CD4-positive, CD25-positive, alpha-beta regulatory T cell (primary cell): ENCODE measurements at regions not wholly inside any gene's neighbourhood (a gene's known extent, or its start where the extent isn't known, plus 50 kb on each side); places are given as distances from the start of the nearest gene placed in this dataset.
"Not testable (repeated sequence)": the region's sequence is repeated elsewhere in the genome, so short reads cannot be mapped to it uniquely, and the experiment has no call there.

Source experiments
- ATAC-seq, 2 donors: fragments of 150-1000 bp; cut with Tn5 transposase; one replicate each; pipeline ENCODE4 v1.10.0; 2021; ENCODE audit warnings: low read depth in 2 of 2, moderate number of reproducible peaks in 2 of 2, moderate library complexity in 1 of 2
- DNase-seq, 3 donors: peaks; one replicate each; pipeline versions ENCODE4 v3.0.0 to v3.0.0-alpha.2; 2012 to 2022; ENCODE audit warnings: mixed read lengths in 1 of 3
- H3K27ac ChIP-seq: one replicate; pipeline ENCODE4 v1.7.0; 2013; ENCODE audit warnings: mild to moderate bottlenecking, low read length; ENCODE audit not compliant: insufficient read depth, poor library complexity, severe bottlenecking
- H3K27me3 ChIP-seq: one replicate; pipeline ENCODE4 v1.7.0; 2013; ENCODE audit warnings: low read length; ENCODE audit not compliant: control insufficient read depth, insufficient read depth
- H3K36me3 ChIP-seq: one replicate; pipeline ENCODE4 v1.7.0; 2013; ENCODE audit warnings: mild to moderate bottlenecking, low read length, moderate library complexity; ENCODE audit not compliant: control insufficient read depth, insufficient read depth
- H3K4me1 ChIP-seq: 2 replicates; pipeline ENCODE4 v1.7.0; 2013; ENCODE audit warnings: mild to moderate bottlenecking, low read length; ENCODE audit not compliant: insufficient read depth, control insufficient read depth, poor library complexity, severe bottlenecking
- H3K4me3 ChIP-seq: one replicate; pipeline ENCODE4 v1.7.0; 2013; ENCODE audit warnings: low read depth, mild to moderate bottlenecking, low read length, moderate library complexity
- H3K9me3 ChIP-seq, 2 experiments: 1 replicate in 1 of 2; 2 replicates in 1 of 2; pipeline ENCODE4 v1.7.0; 2013; ENCODE audit warnings: low read length in 2 of 2, mild to moderate bottlenecking in 1 of 2, moderate library complexity in 1 of 2; ENCODE audit not compliant: control insufficient read depth in 2 of 2
- H3K27ac Mint-ChIP-seq, 3 donors: one replicate each; pipeline ENCODE4 v1.8.0; 2020 to 2022; ENCODE audit warnings: mild to moderate bottlenecking in 3 of 3, mixed read lengths in 3 of 3, moderate library complexity in 2 of 3
- H3K27me3 Mint-ChIP-seq: one replicate; pipeline ENCODE4 v1.8.0; 2022; ENCODE audit warnings: mild to moderate bottlenecking, mixed read lengths
- H3K36me3 Mint-ChIP-seq: one replicate; pipeline ENCODE4 v1.8.0; 2020; ENCODE audit warnings: mixed read lengths
- H3K4me1 Mint-ChIP-seq, 4 donors: one replicate each; pipeline ENCODE4 v1.8.0; 2020 to 2022; ENCODE audit warnings: mixed read lengths in 4 of 4, mild to moderate bottlenecking in 1 of 4
- H3K4me3 Mint-ChIP-seq, 4 donors: one replicate each; pipeline ENCODE4 v1.8.0; 2020 to 2022; ENCODE audit warnings: mild to moderate bottlenecking in 4 of 4, mixed read lengths in 4 of 4, moderate library complexity in 3 of 4
- H3K9me3 Mint-ChIP-seq, 7 donors: one replicate each; pipeline ENCODE4 v1.8.0; 2020 to 2022; ENCODE audit warnings: mixed read lengths in 7 of 7, mild to moderate bottlenecking in 3 of 7, moderate library complexity in 2 of 7

GRCh38 chr10:85100495-85100894, 772.1 kb downstream of the CCSER2 start:
- ATAC-seq (no peak), DNase-seq (no peak)
- Mint-ChIP-seq H3K27ac (no peak overlapping the region), H3K9me3 (peaks cover 0 to 3% (median 0%) of the 10 kb centered on the region in 7 donors), H3K36me3 (no peaks in the 10 kb centered on the region), H3K4me1 (no peaks in the 10 kb centered on the region), H3K4me3 (no peak overlapping the region), H3K27me3 (no peaks in the 10 kb centered on the region)
- Histone ChIP-seq H3K27me3 (no peaks in the 10 kb centered on the region), H3K36me3 (no peaks in the 10 kb centered on the region), H3K9me3 (no peaks in the 10 kb centered on the region), H3K27ac (no peak overlapping the region), H3K4me1 (no peaks in the 10 kb centered on the region), H3K4me3 (no peak overlapping the region)

- no peaks in the 10 kb centered on the region for H3K36me3 ChIP-seq
- ATAC-seq (no peak), DNase-seq (no peak)
- no peaks in the 10 kb centered on the region for H3K27me3 ChIP-seq
- no peaks in the 10 kb centered on the region for H3K4me1 ChIP-seq
- Mint-ChIP-seq H3K27me3 (no peaks in the 10 kb centered on the region), H3K36me3 (no peaks in the 10 kb centered on the region), H3K4me3 (no peak overlapping the region), H3K27ac (no peak overlapping the region), H3K9me3 (peaks cover 0 to 3% (median 0%) of the 10 kb centered on the region in 7 donors), H3K4me1 (no peaks in the 10 kb centered on the region)
- no peak overlapping the region for H3K4me3 ChIP-seq
- no peaks in the 10 kb centered on the region for H3K9me3 ChIP-seq
- H3K27ac ChIP-seq = no peak overlapping the region
Measured at GRCh38 chr10:85105614-85106255, 777.3 kb downstream of the CCSER2 start.

- no peak for ATAC-seq
- DNase-seq = no peak
- no peaks in the 10 kb centered on the region for H3K4me1 ChIP-seq
- H3K4me3 Mint-ChIP-seq = no peak overlapping the region
- H3K27me3 Mint-ChIP-seq = peaks cover 4% of the 10 kb centered on the region
- H3K27ac ChIP-seq = no peak overlapping the region
- H3K27ac Mint-ChIP-seq = no peak overlapping the region
- H3K9me3 Mint-ChIP-seq = peaks cover 0 to 6% (median 3%) of the 10 kb centered on the region in 7 donors
- no peaks in the 10 kb centered on the region for H3K27me3 ChIP-seq
- H3K9me3 ChIP-seq = no peaks in the 10 kb centered on the region
- no peaks in the 10 kb centered on the region for H3K36me3 Mint-ChIP-seq
- H3K36me3 ChIP-seq = no peaks in the 10 kb centered on the region
- H3K4me1 Mint-ChIP-seq = no peaks in the 10 kb centered on the region
- no peak overlapping the region for H3K4me3 ChIP-seq
Measured at GRCh38 chr10:85111271-85111670, 782.9 kb downstream of the CCSER2 start.

- Mint-ChIP-seq H3K27ac (no peak overlapping the region), H3K36me3 (no peaks in the 10 kb centered on the region), H3K4me3 (no peak overlapping the region), H3K9me3 (peaks cover 0 to 8% (median 2%) of the 10 kb centered on the region in 7 donors), H3K27me3 (no peaks in the 10 kb centered on the region), H3K4me1 (no peaks in the 10 kb centered on the region)
- H3K4me3 ChIP-seq = no peak overlapping the region
- H3K36me3 ChIP-seq = no peaks in the 10 kb centered on the region
- ATAC-seq = no peak
- H3K27me3 ChIP-seq = no peaks in the 10 kb centered on the region
- no peak overlapping the region for H3K27ac ChIP-seq
- no peaks in the 10 kb centered on the region for H3K4me1 ChIP-seq
- no peaks in the 10 kb centered on the region for H3K9me3 ChIP-seq
- DNase-seq = no peak
Measured at GRCh38 chr10:85124603-85125051, 796.2 kb downstream of the CCSER2 start.

GRCh38 chr10:85137253-85137652, 808.9 kb downstream of the CCSER2 start:
- Histone ChIP-seq H3K36me3 (no peaks in the 10 kb centered on the region), H3K4me1 (no peaks in the 10 kb centered on the region), H3K27me3 (no peaks in the 10 kb centered on the region), H3K4me3 (no peak overlapping the region), H3K27ac (no peak overlapping the region), H3K9me3 (no peaks in the 10 kb centered on the region)
- Mint-ChIP-seq H3K27me3 (no peaks in the 10 kb centered on the region), H3K9me3 (peaks cover 0 to 3% (median 0%) of the 10 kb centered on the region in 7 donors), H3K4me3 (no peak overlapping the region), H3K27ac (no peak overlapping the region), H3K36me3 (no peaks in the 10 kb centered on the region), H3K4me1 (no peaks in the 10 kb centered on the region)
- no peak for ATAC-seq
- no peak for DNase-seq

GRCh38 chr10:85138046-85138445, 809.7 kb downstream of the CCSER2 start:
- no peak overlapping the region for H3K27ac Mint-ChIP-seq
- H3K27ac ChIP-seq = no peak overlapping the region
- DNase-seq (no peak), ATAC-seq (no peak)
- peaks cover 0 to 4% (median 2%) of the 10 kb centered on the region in 7 donors for H3K9me3 Mint-ChIP-seq
- H3K4me1 ChIP-seq = no peaks in the 10 kb centered on the region
- H3K4me3 ChIP-seq = no peak overlapping the region
- H3K27me3 Mint-ChIP-seq = no peaks in the 10 kb centered on the region
- no peaks in the 10 kb centered on the region for H3K36me3 ChIP-seq
- H3K36me3 Mint-ChIP-seq = no peaks in the 10 kb centered on the region
- peaks cover 0 to 2% (median 0%) of the 10 kb centered on the region in 4 donors for H3K4me1 Mint-ChIP-seq
- H3K4me3 Mint-ChIP-seq = no peak overlapping the region
- H3K27me3 ChIP-seq = no peaks in the 10 kb centered on the region
- H3K9me3 ChIP-seq = no peaks in the 10 kb centered on the region

- H3K27ac Mint-ChIP-seq = no peak overlapping the region
- H3K9me3 ChIP-seq = no peaks in the 10 kb centered on the region
- no peak overlapping the region for H3K4me3 Mint-ChIP-seq
- no peaks in the 10 kb centered on the region for H3K4me1 ChIP-seq
- H3K4me1 Mint-ChIP-seq = peaks cover 0 to 2% (median 0%) of the 10 kb centered on the region in 4 donors
- H3K27ac ChIP-seq = no peak overlapping the region
- peaks cover 0 to 8% (median under 1%) of the 10 kb centered on the region in 7 donors for H3K9me3 Mint-ChIP-seq
- DNase-seq = no peak
- no peaks in the 10 kb centered on the region for H3K36me3 Mint-ChIP-seq
- ATAC-seq = no peak
- no peak overlapping the region for H3K4me3 ChIP-seq
- no peaks in the 10 kb centered on the region for H3K27me3 Mint-ChIP-seq
- no peaks in the 10 kb centered on the region for H3K36me3 ChIP-seq
- H3K27me3 ChIP-seq = no peaks in the 10 kb centered on the region
Measured at GRCh38 chr10:85139124-85139523, 810.7 kb downstream of the CCSER2 start.

GRCh38 chr10:85141520-85141919, 813.1 kb downstream of the CCSER2 start:
- H3K27ac Mint-ChIP-seq, H3K27me3 Mint-ChIP-seq, H3K4me1 ChIP-seq, H3K4me3 Mint-ChIP-seq, H3K27me3 ChIP-seq, ATAC-seq, H3K36me3 Mint-ChIP-seq, H3K9me3 Mint-ChIP-seq, H3K4me3 ChIP-seq, H3K27ac ChIP-seq, H3K4me1 Mint-ChIP-seq, H3K36me3 ChIP-seq, H3K9me3 ChIP-seq, DNase-seq: not testable (repeated sequence)
